SW 1271 (cell line): ENCODE measurements at regions not wholly inside any gene's neighbourhood (a gene's known extent, or its start where the extent isn't known, plus 50 kb on each side); places are given as distances from the start of the nearest gene placed in this dataset.
A peak's percentile ranks its signal among the peaks of the same experiment; 100 is the strongest.
"Not testable (repeated sequence)": the region's sequence is repeated elsewhere in the genome, so short reads cannot be mapped to it uniquely, and the experiment has no call there.

ENCODE experiments used
- DNase-seq, 2 experiments: peaks; one replicate each; lab custom pipeline; 2025; lab: John Stamatoyannopoulos, UW

DNA sequence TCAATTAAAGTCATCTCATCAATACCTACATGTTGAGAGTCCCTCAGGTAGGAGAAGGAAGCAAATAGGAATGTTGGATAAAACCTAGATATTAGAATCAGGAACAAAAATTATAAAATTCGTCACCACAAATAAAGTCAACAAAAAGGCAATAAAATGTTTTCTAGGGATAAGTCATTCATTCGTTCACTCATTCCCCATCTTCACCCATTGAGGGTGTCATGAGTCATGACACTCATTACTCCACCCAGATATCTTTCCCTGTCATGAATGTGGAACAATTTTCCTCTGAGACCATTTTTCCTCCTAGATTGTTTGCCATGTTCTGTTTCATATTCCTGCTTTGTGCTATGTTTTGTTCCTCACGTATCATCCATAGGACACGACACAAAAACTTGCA is 50.9 kb upstream of the OLIG3 start:
- no peak for DNase-seq

GRCh38 chr6:137547186-137547585 is 53.0 kb upstream of the OLIG3 start:
- DNase-seq, result no peak

DNA sequence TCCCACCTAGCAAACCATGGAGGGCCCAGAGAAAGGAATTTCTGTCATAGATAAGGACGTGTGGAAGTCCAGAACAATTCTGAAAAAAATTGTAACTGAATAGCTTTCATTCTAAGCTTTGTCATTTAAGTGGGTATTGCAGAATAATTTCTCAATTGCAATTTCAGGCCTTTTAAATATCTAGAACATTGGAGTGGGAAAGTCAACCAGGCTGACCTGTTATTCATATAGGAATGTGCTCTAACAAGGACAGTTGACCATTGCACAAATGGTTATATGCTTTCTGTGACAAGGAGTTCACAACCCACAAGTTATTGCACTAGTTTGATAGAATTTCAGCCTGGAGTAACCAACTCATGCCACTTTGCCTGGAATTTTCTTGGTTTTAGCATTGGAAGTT is 53.4 kb upstream of the OLIG3 start:
- DNase-seq, result no peak

DNA sequence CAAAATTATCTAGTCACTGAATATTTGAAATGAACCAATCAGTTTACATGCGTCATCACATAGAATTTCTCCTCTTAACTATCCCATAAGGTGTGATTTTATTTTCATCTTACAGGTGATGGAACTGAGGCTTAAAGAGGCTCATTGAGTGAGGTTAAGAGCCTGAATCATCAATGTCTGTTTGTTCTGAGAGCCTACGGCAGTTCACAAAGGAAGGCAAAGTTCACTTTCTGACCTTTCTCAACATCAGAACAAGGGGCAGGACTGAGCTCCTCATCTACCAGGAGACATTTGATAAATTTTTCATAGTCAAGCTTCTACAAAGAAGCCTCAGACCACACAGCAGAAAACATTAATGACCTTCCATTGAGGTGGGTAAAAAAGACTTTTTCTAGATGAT is 54.9 kb upstream of the OLIG3 start:
- DNase-seq, result no peak

GRCh38 chr6:137550535-137550934 is 56.3 kb upstream of the OLIG3 start:
- no peak for DNase-seq

- no peak for DNase-seq
These were observed 58.0 kb upstream of the OLIG3 start for GRCh38 chr6:137552146-137552545.

GRCh38 chr6:137552809-137553208 is 58.6 kb upstream of the OLIG3 start:
- DNase-seq, result no peak

- not testable (repeated sequence) for DNase-seq
These were observed 65.5 kb upstream of the OLIG3 start for GRCh38 chr6:137559521-137560183.

DNA sequence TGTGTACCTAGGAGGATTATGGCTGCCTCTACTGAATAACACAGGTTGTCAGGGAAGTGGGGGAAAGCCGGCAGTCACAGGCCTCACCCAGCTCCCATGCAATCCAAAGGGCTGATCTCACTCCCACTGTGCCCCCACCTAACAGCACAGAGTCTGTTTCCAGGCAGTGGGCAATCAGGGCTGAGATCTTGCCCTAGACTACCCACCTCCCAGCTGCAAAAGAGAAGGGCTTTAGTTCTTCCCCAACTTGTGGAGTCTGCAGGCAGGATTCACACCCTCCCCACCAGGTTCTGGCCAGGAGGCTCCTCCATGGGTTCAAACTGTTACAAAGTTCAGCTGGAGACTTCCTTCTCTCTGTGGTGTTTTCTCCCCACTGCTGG is 66.0 kb upstream of the OLIG3 start:
- DNase-seq, result no peak

DNA sequence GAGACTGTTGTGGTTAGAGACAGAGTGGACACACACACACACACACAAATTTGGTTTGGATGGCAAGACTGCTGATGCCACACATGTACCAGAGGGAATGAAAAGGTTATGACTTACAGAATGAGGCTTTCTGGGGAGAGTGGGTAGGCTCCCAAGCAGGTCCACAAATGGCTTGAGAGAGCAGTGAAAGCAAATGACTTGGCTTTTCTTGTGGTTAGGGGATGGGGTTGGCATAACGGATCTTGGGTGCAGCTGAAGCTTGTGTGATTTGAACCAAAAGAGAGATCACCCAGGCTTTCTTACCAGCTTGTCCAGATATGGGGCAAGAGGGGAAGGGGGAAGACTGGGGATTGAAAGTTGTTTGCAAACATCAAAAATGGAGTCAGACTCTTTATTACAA is 73.9 kb upstream of the OLIG3 start:
- DNase-seq, result no peak

DNA sequence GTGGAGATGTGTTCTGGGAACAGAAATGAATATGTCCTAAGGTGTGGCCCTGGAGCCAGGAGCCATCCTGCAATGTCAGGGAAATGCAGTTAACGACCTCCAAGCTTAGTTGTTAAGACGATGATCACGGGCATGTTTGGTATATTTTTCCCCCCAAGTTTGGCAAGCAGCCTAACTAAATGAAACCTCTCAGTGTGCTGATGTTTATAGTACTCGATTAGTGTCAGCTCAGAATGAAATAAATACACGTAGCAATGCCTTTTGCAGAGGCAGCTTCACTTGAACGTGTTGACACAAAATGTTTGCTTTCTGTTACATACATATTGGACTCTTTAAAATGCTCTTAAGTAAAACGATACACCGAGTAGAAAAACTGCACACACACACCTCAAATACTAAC is 76.2 kb upstream of the OLIG3 start:
- no peak for DNase-seq

DNA sequence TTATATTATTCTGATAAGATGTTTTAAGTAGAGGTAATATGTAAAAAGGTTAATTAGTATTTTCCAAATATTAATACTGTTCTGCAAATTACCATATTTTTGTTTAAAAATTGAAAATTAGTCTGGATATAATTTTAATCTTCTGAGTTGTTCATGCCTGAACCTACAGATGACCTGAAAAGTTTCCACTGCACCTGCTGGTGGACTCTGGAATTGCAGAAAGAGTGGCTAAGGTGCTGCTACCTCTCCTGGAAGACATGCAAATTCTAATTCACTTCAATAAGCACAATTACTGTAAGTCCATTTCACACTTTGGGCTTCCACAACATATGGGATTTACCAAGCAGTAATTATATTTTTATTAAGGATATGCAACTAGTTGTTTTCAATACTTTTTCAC is 77.7 kb upstream of the OLIG3 start:
- peak in 1 of 2 experiments; percentile 10 for DNase-seq

DNA sequence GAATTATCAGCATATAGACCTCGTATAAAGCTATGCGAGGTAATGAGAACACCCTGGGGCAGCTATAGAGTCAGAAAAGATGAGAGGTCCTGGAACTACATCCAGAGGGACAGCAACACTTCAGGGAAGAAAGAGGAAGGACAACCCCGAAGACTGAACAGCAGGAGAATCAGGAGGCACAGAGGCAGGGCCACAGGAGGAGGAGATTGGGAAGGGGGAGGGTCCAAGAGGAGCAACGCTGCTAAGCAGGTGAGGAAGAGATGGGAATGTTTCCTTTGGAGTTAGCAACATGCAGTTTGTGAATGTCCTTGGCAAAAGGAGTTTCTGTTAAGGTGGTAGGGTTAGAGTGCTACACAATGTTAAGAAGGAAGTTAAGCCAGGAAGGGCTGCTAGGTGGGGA is 79.5 kb upstream of the OLIG3 start:
- no peak for DNase-seq

DNA sequence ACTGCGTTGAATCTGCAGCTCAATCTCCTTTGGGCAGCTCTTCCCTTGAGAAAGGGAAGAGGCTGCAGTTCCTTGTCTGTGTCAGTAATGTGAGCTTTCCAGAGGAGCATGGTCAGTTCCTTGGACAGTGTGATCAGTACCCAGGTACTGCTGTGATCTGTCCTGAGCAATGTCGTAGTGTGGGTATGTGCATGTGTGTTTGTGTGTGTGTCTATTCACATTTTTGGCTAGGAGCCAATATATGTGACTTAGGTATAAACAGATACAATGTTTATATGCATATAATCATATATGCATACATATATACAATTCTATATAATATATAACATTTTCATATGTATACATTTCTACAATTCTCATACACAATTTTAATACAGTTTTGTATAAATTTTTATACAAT is 85.4 kb upstream of the OLIG3 start:
- no peak for DNase-seq

DNA sequence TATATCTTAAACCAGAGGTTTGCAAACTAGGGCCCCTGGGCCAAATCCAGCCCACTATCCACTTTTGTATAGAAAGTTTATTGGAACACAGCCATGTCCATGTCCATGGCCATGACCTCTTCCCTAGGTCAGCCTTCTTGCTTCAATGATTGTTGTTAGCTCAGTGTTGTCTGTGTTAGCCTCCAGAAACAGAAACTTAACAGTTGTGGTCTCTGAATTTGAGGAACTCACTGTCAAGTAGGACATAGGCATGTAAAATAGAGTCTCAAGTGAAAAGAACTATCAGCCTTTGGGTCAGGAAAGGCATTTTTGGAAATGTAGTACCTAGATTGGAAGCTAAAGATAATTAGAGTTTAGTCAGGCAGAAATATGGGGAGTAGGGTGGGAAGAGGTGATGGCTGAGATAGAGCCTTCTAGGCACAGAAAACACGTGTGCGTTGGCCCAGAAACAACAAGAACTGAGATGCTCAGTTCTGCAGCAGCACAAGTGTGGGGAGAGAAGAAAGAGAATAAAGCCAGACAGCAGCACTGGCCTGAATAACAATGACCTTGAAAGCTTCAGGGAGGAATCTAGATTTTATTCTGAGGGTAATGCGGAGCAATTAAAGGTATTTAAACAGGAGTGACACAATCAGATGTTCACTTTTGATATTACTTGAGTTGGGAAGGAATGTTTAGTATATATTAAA is 87.0 kb upstream of the OLIG3 start:
- DNase-seq, result no peak

- not testable (repeated sequence) for DNase-seq
These were observed 89.3 kb upstream of the OLIG3 start for GRCh38 chr6:137583519-137583918.

DNA sequence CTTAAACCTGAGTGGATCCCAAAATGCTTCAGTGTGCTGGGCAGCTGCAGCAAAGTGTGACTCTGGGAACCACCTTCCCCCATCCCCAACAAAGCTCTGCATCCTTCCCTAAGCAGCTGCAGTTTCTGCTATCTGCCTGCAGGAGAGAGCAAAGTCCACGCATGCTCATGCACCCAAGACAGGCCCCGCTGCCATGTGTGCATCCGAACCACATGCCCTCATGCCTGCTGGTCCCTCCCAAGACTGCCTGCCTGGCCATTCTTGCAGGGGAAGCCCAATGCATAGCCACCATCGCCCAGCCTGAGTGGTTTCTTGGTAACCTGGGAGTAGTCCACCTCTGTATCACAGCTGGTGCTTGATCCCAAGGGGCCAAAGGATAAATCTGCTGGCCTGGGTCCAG is 94.3 kb upstream of the OLIG3 start:
- DNase-seq, result no peak

DNA sequence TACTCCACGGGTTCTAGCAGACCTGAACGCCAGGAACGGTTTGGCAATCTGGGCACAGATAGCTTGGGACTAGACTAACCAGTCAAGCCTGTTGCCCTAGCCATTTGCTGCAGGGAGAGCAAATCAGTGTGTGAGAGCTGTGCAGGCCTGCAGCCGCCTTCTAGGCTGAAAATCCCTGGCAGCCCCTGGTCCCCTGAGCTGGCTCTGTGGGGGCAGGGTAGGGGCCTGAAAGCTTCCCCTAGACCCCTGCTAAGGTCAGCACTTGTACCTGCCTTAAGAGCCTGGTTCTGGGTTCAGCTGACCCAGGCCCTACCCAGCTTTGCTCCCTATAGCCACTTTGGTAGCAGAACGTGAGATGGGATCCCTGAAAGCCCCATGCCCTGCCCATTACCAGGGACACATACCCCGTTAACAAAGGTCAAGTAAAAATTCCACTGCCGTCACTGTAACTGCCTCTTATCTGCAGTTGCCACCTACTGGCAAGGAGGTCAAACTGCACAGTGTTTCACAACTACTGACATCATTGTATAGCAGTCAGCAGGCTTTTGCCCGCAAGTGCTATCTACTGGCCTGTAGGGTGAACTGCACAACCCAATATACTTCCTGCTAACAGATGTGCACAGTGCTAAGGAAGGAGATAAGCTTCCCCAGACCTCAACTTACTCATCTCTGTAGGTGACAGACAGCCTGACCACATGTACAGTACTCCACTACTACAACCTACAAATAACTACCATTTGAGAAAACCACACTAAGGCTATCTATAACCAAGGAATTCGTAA is 95.1 kb upstream of the OLIG3 start:
- peak in 1 of 2 experiments; percentile 20 for DNase-seq

- no peak for DNase-seq
These were observed 96.5 kb upstream of the OLIG3 start for GRCh38 chr6:137590684-137591083.

GRCh38 chr6:137601471-137601870 is 107.3 kb upstream of the OLIG3 start:
- DNase-seq, result no peak

DNA sequence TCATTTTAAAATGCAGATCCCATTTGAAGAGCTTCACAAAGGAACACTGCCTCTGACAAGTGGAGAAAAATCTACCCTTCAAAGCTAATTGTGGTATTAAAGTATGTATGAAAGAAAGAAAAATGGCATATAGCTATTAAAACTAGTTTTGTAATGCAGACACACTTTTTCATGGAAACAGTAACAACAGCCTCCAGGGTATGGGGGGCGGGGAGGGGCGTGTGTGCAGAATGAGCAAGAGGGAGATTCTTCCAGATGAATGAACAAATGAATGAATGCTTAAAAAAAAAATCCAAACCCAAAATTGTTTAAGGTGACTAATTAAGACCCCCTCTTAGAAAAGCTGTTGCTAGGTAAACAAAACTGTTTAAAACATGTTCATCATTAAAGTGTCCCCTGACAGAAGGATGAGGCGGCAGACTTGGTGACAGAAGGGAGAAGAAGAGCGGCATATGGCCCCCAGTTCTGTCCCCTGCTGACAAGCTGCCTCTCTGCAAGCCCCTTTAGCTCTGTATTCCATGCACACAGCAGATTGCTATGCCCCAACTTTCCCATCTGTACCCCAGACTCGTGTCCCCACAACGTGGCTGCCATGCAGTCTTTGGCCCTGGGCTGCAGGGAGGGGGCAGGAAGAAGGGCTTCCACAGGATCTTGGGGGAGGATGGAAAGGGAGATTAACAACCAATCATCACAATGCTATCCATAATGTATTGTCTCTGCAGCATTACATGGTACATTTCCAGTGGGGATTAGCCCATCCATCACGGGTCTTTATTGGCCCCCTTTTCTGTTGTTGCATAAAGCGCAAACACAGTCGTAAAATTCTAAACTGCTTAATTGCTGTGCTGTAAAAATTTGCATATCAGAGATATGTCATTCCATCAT is 108.4 kb upstream of the OLIG3 start:
- DNase-seq, result no peak

- DNase-seq, result no peak
These were observed 116.5 kb upstream of the OLIG3 start for GRCh38 chr6:137610702-137611101.
